GM10266 (cell line): ENCODE measurements at regions not wholly inside any gene's neighbourhood (a gene's known extent, or its start where the extent isn't known, plus 50 kb on each side); places are given as distances from the start of the nearest gene placed in this dataset.
"Not testable (repeated sequence)": the region's sequence is repeated elsewhere in the genome, so short reads cannot be mapped to it uniquely, and the experiment has no call there.

Experiments used
- DNase-seq: peaks from one replicate; pipeline ENCODE4 v3.0.0; 2012; ENCODE audit errors: extremely low spot score
- TF ChIP-seq, protein P1 (sequence below): IDR thresholded peaks from 2 replicates; pipeline ENCODE4 v1.5.1; 2012; ENCODE audit warnings: mild to moderate bottlenecking, low read depth; ENCODE audit not compliant: control insufficient read depth, insufficient read depth; ENCODE audit errors: missing control alignments

DNA sequence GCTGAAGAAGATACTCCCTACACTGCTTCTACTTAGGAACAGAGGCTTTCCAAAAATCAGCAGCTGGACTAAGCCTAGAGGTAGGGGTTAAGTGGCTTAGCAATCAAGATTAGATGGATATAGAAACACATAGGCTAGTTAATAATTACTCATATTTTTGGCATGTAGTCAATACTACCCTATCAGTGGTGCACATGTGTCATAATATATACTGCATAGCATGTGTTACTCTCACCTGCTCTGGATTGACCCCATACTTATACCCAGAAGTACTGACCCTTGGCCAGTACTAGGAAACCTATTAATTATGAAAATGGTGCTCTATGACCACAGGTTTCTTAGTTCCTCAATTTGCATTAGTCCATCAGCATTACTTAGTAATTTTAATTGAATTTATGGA is 528.4 kb upstream of the LMO3 start:
- TF ChIP-seq, protein P1, sequence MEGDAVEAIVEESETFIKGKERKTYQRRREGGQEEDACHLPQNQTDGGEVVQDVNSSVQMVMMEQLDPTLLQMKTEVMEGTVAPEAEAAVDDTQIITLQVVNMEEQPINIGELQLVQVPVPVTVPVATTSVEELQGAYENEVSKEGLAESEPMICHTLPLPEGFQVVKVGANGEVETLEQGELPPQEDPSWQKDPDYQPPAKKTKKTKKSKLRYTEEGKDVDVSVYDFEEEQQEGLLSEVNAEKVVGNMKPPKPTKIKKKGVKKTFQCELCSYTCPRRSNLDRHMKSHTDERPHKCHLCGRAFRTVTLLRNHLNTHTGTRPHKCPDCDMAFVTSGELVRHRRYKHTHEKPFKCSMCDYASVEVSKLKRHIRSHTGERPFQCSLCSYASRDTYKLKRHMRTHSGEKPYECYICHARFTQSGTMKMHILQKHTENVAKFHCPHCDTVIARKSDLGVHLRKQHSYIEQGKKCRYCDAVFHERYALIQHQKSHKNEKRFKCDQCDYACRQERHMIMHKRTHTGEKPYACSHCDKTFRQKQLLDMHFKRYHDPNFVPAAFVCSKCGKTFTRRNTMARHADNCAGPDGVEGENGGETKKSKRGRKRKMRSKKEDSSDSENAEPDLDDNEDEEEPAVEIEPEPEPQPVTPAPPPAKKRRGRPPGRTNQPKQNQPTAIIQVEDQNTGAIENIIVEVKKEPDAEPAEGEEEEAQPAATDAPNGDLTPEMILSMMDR = no peak
- DNase-seq = no peak

DNA sequence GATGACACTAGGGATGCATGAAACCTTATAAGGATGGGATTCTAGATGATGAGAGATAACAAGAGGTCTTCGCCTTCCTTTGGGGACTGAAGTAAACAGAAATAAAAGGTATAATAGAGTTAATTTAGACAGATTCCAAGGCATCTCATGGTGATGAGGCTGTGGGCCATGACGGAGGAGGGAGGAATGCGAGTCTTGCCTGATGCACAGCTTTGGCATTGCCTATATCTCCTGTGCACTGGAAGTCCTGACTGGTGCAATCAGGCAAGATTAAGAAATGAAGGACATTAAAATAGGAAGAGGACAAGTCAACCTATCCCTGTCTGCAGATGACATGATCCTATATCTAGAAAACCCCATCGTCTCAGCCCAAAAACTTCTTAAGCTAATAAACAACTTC is 526.4 kb upstream of the LMO3 start:
- TF ChIP-seq, protein P1 = no peak
- DNase-seq = no peak

DNA sequence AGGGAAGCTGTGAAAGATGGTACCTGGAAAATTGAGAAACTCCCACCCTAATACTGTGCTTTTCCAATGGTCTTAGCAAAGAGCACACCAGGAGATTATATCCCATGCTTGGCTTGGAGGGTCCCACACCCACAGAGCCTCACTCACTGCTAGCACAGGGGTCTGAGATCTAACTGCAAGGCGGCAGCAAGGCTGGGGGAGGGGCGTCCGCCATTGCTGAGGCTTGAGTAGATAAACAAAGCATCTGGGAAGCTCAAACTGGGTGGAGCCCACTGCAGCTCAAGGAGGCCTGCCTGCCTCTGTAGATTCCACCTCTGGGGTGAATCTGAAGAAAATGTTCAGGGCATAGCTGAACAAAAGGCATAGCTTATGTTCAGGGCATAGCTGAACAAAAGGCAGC is 510.6 kb upstream of the LMO3 start:
- not testable (repeated sequence) for DNase-seq

DNA sequence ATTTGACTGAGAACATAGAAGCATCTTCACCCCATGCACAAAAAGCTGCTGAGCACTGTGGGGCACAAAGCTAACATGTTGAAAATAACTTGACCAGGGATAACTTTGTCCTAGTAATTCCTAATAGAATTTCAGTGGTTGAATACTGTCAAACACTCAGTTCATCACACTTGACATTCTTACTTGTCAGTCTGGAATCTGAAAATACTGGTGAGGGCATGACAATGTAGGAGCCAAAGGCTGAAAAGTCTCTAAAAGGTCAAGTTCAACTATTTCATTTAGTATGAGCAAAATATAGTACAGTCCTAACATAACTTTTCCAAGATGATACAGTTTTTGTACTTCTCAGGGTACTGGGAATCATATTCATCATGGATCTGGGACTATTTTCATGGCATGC is 504.4 kb upstream of the LMO3 start:
- DNase-seq = no peak
- TF ChIP-seq, protein P1 = no peak

DNA sequence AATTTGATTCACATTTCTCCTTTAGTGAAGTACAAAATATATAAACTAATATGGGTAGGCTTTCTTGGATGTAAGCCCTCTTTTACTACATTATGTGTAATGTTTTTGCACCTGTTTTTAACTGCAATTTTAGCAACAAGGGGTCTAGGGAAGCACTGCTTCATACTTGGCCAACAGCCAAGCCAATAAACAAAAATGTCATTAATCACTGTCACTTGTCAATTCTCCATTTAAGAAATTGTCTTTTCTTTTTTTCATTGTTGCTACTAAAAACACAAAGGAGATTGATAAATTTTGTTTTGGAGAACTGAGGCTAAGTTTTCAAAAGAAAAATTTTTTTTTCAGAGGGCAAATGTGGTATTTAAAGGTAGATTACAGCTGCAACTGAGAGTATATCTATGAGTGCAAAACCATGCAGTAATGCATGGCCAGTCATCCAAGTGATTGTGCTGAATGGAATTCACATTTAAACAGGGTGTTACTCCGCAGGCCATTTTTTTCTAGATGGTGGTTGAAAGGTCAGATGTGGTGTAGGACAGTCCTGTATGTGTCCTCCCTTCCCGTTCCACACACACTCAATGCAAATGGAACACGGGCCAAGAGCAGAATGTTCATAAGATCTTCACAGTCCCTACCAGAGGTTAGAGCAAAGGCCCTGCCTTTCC is 503.0 kb upstream of the LMO3 start:
- TF ChIP-seq, protein P1 = no peak
- DNase-seq = no peak

DNA sequence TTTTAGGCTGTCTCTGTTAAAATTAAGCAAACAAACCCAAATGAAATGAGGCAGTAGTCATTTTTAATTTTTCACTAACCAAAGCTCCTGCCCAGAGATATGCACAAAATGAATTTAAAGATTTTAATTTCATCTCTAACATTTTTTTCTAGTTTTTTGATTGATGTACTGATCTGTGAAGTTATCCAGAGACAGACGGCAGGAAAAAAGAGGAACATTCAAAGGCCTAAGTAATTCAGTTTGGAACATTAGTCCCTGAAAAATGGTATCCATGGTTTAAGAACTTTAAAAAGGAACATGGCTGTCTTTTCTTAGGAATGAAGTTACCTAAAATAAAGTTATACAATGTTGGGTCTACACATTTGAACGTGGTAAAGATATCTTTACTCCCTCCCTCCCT is 498.8 kb upstream of the LMO3 start:
- TF ChIP-seq, protein P1 = no peak
- no peak for DNase-seq

DNA sequence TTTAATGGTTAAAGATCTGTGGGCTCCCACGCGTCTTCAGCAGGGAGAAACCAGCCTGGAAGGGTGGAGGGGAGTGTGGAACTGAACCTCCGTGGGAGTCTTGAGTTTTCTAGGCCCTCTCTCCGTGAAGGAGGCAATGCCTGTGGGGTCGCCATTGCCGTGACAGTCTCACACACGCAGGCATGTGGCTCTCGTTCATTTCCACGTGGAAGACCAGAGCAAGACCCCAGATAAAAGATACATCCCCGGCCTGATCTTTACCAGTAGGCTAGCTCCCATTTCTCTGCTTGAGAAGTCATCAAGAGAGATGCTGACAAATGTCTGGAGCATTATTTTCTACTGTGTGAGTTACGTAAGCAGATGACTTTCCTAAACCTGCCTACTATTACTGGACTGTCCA is 491.7 kb upstream of the LMO3 start:
- TF ChIP-seq, protein P1 = no peak
- no peak for DNase-seq

DNA sequence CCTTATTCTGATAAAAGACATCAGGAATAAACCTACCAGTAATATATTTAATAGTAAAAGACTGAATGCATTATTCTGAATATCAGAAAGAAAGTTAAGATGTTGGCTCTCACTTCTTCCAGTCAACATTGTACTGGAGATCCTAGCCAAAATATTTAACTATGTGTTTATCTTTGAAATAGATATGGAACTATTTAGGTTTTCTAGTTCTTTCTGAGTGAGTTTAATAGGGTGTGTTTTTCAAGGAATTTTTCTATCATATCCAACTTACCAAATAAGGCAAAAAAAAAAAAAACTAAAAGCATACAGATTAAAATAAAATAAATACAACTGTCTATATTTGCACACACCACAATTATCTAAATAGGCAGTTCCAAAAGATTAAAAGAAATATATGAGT is 478.9 kb upstream of the LMO3 start:
- DNase-seq = no peak
- TF ChIP-seq, protein P1 = no peak
